GM10266 (cell line): ENCODE measurements at regions not wholly inside any gene's neighbourhood (a gene's known extent, or its start where the extent isn't known, plus 50 kb on each side); places are given as distances from the start of the nearest gene placed in this dataset.
"Not testable (repeated sequence)": the region's sequence is repeated elsewhere in the genome, so short reads cannot be mapped to it uniquely, and the experiment has no call there.

Experiments used
- DNase-seq: peaks from one replicate; pipeline ENCODE4 v3.0.0; 2012; ENCODE audit errors: extremely low spot score
- CTCF ChIP-seq: IDR thresholded peaks from 2 replicates; pipeline ENCODE4 v1.5.1; 2012; ENCODE audit warnings: mild to moderate bottlenecking, low read depth; ENCODE audit not compliant: control insufficient read depth, insufficient read depth; ENCODE audit errors: missing control alignments

- no peak for DNase-seq
Observed at GRCh38 chr1:229908689-229909088, 158.3 kb upstream of the GALNT2 start.

GRCh38 chr1:229913489-229913888 is 153.5 kb upstream of the GALNT2 start:
- DNase-seq = no peak
- no peak for TF ChIP-seq CTCF

More at GRCh38 chr1:229908689-229909088, 158.3 kb upstream of the GALNT2 start:
- TF ChIP-seq CTCF = no peak

GRCh38 chr1:229919488-229919887 is 147.6 kb upstream of the GALNT2 start:
- DNase-seq = not testable (repeated sequence)

GRCh38 chr1:229920683-229921082 is 146.4 kb upstream of the GALNT2 start:
- no peak for TF ChIP-seq CTCF
- DNase-seq = no peak

- no peak for TF ChIP-seq CTCF
- DNase-seq = no peak
Observed at GRCh38 chr1:229922249-229922648, 144.8 kb upstream of the GALNT2 start.

- DNase-seq = no peak
- TF ChIP-seq CTCF = no peak
Observed at GRCh38 chr1:229924639-229925038, 142.4 kb upstream of the GALNT2 start.

GRCh38 chr1:229928767-229929166 is 138.3 kb upstream of the GALNT2 start:
- no peak for TF ChIP-seq CTCF
- DNase-seq = no peak

GRCh38 chr1:229931751-229932150 is 135.3 kb upstream of the GALNT2 start:
- not testable (repeated sequence) for DNase-seq

GRCh38 chr1:229935157-229935556 is 131.9 kb upstream of the GALNT2 start:
- DNase-seq = not testable (repeated sequence)
